ENCODE measurements at regions not wholly inside any gene's neighbourhood (a gene's known extent, or its start where the extent isn't known, plus 50 kb on each side); places are given as distances from the start of the nearest gene placed in this dataset.
"Not testable (repeated sequence)": the region's sequence is repeated elsewhere in the genome, so short reads cannot be mapped to it uniquely, and the experiment has no call there.

DNA sequence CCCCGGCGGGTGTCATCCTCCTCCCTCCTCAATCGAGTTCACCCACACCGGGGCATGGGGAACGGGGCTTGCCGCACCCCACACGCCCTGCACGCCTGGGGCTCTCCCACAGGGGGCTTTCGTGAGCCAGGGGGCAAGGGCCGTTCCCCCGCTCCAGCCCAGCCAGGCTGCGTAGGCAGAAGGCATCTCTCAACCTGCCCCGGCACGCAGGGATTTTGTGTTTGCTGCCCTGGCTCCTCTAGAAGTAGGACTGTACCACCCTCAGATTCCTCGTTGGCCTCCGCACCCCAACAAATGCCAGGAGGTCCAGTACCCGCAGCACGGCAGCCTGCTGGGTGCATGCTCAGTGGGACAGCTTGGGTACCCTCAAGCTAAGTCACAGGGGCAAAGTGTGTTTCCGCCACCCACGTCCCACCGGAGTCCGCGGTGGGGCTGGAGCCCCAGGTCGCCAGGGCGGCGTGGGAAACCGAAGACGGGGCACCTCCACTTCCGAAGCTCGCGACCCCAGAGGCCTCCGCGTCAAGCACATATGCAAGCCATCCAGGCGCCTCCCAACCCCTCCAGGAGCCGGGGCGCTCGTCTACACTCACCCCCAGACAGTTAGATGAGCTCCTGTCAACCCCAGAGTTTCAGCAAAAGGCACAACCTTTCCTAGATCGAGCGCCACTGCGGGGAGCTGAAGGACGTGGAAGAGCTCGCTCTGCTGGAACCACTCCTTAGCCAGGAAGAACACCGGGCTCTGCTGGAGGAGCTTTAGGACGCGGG lies 1495.7 kb upstream of the DEFB115 start:
- TF ChIP-seq, protein P1, sequence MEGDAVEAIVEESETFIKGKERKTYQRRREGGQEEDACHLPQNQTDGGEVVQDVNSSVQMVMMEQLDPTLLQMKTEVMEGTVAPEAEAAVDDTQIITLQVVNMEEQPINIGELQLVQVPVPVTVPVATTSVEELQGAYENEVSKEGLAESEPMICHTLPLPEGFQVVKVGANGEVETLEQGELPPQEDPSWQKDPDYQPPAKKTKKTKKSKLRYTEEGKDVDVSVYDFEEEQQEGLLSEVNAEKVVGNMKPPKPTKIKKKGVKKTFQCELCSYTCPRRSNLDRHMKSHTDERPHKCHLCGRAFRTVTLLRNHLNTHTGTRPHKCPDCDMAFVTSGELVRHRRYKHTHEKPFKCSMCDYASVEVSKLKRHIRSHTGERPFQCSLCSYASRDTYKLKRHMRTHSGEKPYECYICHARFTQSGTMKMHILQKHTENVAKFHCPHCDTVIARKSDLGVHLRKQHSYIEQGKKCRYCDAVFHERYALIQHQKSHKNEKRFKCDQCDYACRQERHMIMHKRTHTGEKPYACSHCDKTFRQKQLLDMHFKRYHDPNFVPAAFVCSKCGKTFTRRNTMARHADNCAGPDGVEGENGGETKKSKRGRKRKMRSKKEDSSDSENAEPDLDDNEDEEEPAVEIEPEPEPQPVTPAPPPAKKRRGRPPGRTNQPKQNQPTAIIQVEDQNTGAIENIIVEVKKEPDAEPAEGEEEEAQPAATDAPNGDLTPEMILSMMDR (conservative IDR thresholded peaks at IDR 0.05) = not testable (repeated sequence)
- not testable (repeated sequence) for TF ChIP-seq ZFX (IDR thresholded peaks at IDR 0.05)

Data from C4-2B (cell line).